ENCODE measurements at regions not wholly inside any gene's neighbourhood (a gene's known extent, or its start where the extent isn't known, plus 50 kb on each side); places are given as distances from the start of the nearest gene placed in this dataset.

DNA sequence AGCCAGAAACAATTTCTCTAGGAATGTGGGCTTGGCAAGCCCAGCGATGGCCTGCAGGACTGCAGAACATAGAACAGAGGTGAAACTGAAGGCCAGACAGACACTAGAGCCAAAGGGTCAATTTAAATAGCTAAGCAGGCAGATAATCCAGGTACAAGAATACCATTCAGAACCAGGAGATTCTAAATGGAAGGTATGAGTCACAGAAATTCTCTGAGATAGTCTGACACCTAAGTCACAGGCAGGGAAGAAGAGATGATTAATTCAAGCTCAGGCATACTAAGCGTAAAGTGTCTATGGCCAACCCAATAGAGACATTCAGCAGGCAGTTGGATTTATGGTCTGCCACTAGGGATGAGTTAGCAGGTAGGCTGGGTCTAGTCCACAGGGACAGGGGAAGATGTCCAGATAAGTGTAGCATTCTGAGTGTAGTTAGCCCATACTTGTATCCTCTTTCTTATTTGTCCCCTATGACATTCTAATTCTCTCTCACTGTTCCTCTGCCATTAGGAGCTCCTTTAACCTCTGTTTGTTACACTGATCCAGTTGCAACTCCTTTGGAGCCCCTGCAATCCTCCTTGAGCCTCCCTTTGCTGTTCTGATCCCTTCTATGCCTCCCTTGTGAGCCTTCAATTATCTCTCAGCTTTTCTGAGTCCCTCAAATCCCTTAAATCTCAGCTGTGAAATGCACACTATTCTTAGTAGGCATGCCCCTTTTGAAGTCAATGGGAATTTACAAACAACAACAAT, 383.8 kb downstream of the LMO4 start:
- no peak for DNase-seq (ENCODE audit: low read depth)
- TF ChIP-seq, protein P1, sequence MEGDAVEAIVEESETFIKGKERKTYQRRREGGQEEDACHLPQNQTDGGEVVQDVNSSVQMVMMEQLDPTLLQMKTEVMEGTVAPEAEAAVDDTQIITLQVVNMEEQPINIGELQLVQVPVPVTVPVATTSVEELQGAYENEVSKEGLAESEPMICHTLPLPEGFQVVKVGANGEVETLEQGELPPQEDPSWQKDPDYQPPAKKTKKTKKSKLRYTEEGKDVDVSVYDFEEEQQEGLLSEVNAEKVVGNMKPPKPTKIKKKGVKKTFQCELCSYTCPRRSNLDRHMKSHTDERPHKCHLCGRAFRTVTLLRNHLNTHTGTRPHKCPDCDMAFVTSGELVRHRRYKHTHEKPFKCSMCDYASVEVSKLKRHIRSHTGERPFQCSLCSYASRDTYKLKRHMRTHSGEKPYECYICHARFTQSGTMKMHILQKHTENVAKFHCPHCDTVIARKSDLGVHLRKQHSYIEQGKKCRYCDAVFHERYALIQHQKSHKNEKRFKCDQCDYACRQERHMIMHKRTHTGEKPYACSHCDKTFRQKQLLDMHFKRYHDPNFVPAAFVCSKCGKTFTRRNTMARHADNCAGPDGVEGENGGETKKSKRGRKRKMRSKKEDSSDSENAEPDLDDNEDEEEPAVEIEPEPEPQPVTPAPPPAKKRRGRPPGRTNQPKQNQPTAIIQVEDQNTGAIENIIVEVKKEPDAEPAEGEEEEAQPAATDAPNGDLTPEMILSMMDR (IDR thresholded peaks at IDR 0.05; ENCODE audit: insufficient read depth, low read depth, low read length, missing control alignments): no peak
- no peak overlapping the region for H3K4me3 ChIP-seq (ENCODE audit: low read depth, low read length)

DNA sequence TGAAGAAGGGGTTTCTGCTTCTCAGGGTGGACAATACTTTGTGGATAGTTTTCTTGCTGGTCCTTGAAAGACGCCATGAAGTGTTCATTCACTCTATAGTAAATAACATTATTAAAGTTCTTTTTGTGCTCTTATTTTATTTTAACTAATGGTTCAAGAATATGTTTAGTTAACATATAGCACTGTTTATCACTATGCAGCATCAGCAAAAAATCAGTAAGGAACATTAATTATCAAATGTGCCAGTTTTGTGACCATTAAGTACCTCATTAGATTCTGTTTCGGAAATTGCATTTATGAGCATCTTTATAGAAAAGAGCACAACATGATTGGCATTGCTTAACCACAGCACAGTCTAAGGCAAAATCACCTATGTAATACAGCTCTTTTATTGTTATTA, 385.6 kb downstream of the LMO4 start:
- TF ChIP-seq, protein P1 (IDR thresholded peaks at IDR 0.05; ENCODE audit: insufficient read depth, low read depth, low read length, missing control alignments): no peak
- DNase-seq (ENCODE audit: low read depth): no peak
- no peak overlapping the region for H3K4me3 ChIP-seq (ENCODE audit: low read depth, low read length)

DNA sequence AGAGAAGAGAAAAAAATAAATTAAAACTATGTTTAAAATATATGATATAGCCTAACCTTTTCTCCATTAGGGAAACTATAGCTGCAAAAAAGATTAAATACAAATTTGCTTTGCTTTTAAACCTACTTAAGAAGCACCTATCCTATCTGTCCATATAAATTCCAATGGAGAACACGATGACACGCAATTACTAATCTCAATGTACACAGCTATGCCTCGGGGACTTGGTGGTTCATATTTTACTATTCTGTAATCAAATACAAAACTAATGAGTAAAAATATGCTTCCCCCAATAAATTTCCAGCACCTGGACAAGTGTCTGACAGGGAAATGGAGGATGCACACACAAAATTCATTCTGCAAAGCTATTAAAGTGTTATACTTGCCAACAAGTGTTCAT, 386.4 kb downstream of the LMO4 start:
- TF ChIP-seq, protein P1 (IDR thresholded peaks at IDR 0.05; ENCODE audit: insufficient read depth, low read depth, low read length, missing control alignments): no peak
- H3K4me3 ChIP-seq (ENCODE audit: low read depth, low read length): no peak overlapping the region
- no peak for DNase-seq (ENCODE audit: low read depth)

DNA sequence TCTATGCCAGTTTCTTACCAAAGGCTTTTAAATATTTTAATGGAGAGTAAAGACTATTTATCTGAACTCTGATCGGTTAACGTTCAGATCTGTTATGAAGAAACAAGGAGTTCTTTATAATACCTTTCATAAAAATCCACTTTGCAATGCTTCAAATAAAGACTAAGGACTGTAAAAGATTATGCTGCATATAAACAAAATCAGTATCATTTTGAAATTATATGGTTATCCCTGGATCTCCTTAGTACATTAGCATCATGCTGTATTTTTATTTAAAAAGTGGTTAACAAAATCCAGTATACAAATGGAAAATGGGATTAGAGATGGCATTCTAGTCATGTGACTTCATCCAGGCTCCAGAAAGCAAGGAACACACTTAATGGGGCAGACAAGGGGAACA, 386.8 kb downstream of the LMO4 start:
- TF ChIP-seq, protein P1 (IDR thresholded peaks at IDR 0.05; ENCODE audit: insufficient read depth, low read depth, low read length, missing control alignments): no peak
- DNase-seq (ENCODE audit: low read depth): no peak
- no peak overlapping the region for H3K4me3 ChIP-seq (ENCODE audit: low read depth, low read length)

DNA sequence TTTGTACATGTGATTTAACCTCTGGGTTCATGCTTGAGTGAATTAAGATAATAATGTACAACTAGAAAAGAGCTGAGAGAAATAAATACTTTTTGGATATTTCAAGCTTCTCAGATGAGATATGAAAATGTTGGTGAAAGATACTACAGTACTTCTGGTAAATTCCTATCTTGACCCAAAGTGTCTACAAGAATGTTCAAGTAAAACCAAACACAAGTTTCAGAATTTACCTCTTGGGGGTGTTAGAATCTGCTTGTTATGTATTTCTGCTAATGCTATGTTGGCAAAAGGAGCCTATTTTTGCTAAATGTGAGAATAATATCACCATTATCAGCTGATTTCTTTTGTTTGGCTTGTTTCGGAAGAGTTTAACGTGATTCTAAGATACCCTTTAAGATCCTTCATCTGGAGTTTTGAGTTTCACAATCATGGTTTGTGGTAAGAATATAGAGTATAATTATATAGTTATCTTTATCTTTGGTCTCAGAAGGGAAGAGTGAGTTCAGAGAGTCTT, 388.5 kb downstream of the LMO4 start:
- no peak overlapping the region for H3K4me3 ChIP-seq (ENCODE audit: low read depth, low read length)
- no peak for DNase-seq (ENCODE audit: low read depth)
- TF ChIP-seq, protein P1 (IDR thresholded peaks at IDR 0.05; ENCODE audit: insufficient read depth, low read depth, low read length, missing control alignments): no peak

DNA sequence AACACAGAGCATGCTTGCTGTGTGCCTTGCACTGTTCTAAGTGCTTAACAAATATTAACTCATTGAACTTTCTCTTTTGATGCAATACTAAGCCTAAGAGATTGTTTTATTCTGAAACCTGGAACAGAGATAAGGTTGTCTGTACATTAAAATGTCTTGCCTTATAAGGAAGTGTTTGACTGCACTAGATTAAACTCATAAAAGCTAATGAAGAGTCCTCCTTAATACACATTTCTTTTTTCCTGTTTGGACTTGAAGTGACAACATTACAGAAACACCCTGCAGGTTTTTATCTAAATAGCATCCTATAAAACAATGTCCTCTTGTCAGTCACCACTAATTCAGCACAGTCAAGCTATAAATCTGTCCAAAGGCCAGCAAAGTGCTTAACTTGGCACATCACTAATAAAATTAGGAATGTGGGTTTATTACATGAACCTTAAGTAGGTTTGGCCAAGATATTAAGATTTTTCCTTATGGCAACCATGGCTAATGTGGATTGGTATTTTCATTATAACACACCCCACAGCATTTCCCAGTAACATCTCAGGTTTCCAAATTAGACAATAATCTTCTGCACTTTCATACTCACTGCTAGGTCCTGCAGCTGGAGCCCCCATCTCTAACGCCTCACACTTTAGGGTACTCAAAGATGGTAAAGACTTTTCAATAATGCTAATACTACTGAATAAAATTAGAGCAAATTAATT, 389.7 kb downstream of the LMO4 start:
- TF ChIP-seq, protein P1 (IDR thresholded peaks at IDR 0.05; ENCODE audit: insufficient read depth, low read depth, low read length, missing control alignments): no peak
- DNase-seq (ENCODE audit: low read depth): no peak
- no peak overlapping the region for H3K4me3 ChIP-seq (ENCODE audit: low read depth, low read length)
